Ovary (tissue), 3 donors: ENCODE measurements at regions not wholly inside any gene's neighbourhood (a gene's known extent, or its start where the extent isn't known, plus 50 kb on each side); places are given as distances from the start of the nearest gene placed in this dataset.

Experiments
- EP300 ChIP-seq: sonication (generic); formaldehyde crosslinking; IDR thresholded peaks from one replicate; pipeline ENCODE4 v1.6.1; 2017; ENCODE audit warnings: antibody characterized with exemption
- POLR2A ChIP-seq: fragments of 450-650 bp; IDR thresholded peaks from one replicate; pipeline ENCODE4 v1.6.1; 2017; ENCODE audit warnings: antibody characterized with exemption, mild to moderate bottlenecking, moderate library complexity
- TF ChIP-seq, protein P1 (sequence below), 3 donors: fragments of 450-650 bp in 2 of 3; fragments of 200-600 bp in 1 of 3; IDR thresholded peaks; one replicate each; pipeline versions ENCODE4 v1.5.1 to v1.8.0; 2016 to 2022; ENCODE audit warnings: antibody characterized with exemption in 3 of 3, mild to moderate bottlenecking in 1 of 3
- donor health status: DM: no; HTN: no; CAD: no.

DNA sequence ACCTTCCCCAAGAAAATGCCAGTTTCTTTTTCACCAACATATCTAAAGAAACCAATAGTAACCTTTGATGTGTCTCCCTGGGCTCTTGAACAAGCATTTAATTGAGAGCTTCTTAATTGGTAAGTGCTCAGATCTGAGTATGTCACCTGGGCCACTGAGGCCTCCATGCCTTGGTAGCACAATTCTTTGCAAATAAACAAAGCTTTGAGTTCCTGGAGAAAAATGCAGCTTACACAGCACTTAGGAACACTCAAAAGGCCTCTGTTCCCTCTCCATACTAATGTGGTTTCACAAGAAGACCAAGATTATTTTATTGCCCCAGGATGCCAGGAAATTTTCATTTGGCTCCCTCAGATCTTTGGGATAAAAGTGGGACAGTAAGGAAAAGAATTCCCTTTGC lies 217.6 kb upstream of the CEP162 start:
- TF ChIP-seq, protein P1, sequence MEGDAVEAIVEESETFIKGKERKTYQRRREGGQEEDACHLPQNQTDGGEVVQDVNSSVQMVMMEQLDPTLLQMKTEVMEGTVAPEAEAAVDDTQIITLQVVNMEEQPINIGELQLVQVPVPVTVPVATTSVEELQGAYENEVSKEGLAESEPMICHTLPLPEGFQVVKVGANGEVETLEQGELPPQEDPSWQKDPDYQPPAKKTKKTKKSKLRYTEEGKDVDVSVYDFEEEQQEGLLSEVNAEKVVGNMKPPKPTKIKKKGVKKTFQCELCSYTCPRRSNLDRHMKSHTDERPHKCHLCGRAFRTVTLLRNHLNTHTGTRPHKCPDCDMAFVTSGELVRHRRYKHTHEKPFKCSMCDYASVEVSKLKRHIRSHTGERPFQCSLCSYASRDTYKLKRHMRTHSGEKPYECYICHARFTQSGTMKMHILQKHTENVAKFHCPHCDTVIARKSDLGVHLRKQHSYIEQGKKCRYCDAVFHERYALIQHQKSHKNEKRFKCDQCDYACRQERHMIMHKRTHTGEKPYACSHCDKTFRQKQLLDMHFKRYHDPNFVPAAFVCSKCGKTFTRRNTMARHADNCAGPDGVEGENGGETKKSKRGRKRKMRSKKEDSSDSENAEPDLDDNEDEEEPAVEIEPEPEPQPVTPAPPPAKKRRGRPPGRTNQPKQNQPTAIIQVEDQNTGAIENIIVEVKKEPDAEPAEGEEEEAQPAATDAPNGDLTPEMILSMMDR (IDR thresholded peaks at IDR 0.05): no peak
- TF ChIP-seq POLR2A (no peak), EP300 (no peak)
